Fibroblast of lung (primary cell): ENCODE measurements at regions not wholly inside any gene's neighbourhood (a gene's known extent, or its start where the extent isn't known, plus 50 kb on each side); places are given as distances from the start of the nearest gene placed in this dataset.

Experiments used
- DNase-seq, 2 donors: peaks; one replicate each; pipeline versions ENCODE4 v3.0.0 to v3.0.0-alpha.2; 2010; ENCODE audit warnings: low read depth in 2 of 2
- H2AFZ ChIP-seq: 2 replicates; pipeline ENCODE4 v1.5.1; 2012; ENCODE audit warnings: low read length, control low read depth, inconsistent platforms
- H3K27ac ChIP-seq: 2 replicates; pipeline ENCODE4 v1.5.1; 2011; ENCODE audit warnings: low read length, control low read depth; ENCODE audit not compliant: insufficient read depth
- H3K27me3 ChIP-seq: 2 replicates; pipeline ENCODE4 v1.5.1; 2011; ENCODE audit warnings: mild to moderate bottlenecking, low read length; ENCODE audit not compliant: control insufficient read depth, insufficient read depth
- H3K36me3 ChIP-seq: 2 replicates; pipeline ENCODE4 v1.5.1; 2011; ENCODE audit warnings: low read length; ENCODE audit not compliant: control insufficient read depth, insufficient read depth
- H3K4me1 ChIP-seq: 2 replicates; pipeline ENCODE4 v1.5.1; 2011; ENCODE audit warnings: low read length; ENCODE audit not compliant: control insufficient read depth, insufficient read depth; ENCODE audit errors: extremely low read depth
- H3K4me2 ChIP-seq: 2 replicates; pipeline ENCODE4 v1.5.1; 2011; ENCODE audit warnings: low read length, control low read depth; ENCODE audit not compliant: insufficient read depth; ENCODE audit errors: extremely low read depth
- H3K4me3 ChIP-seq, 4 experiments: fragments of 200-600 bp in 1 of 4; sonication (generic) in 1 of 4; replicated peaks in 1 of 4; 2 replicates each; pipeline ENCODE4 v1.5.1; 2011 to 2016; ENCODE audit warnings: low read length in 4 of 4, low read depth in 3 of 4, mild to moderate bottlenecking in 3 of 4, control low read depth in 2 of 4, inconsistent platforms in 1 of 4, mixed read lengths in 1 of 4; ENCODE audit not compliant: insufficient read depth in 1 of 4; ENCODE audit errors: control extremely low read depth in 1 of 4
- H3K79me2 ChIP-seq: 2 replicates; pipeline ENCODE4 v1.5.1; 2012; ENCODE audit warnings: mild to moderate bottlenecking, low read length, inconsistent platforms; ENCODE audit not compliant: control insufficient read depth, insufficient read depth
- H3K9ac ChIP-seq: 2 replicates; pipeline ENCODE4 v1.5.1; 2011; ENCODE audit warnings: mild to moderate bottlenecking, low read length, control low read depth; ENCODE audit not compliant: insufficient read depth
- H3K9me3 ChIP-seq: 2 replicates; pipeline ENCODE4 v1.5.1; 2012; ENCODE audit warnings: low read depth, low read length; ENCODE audit not compliant: control insufficient read depth, insufficient read depth
- H4K20me1 ChIP-seq: 2 replicates; pipeline ENCODE4 v1.5.1; 2011; ENCODE audit warnings: low read length; ENCODE audit not compliant: control insufficient read depth, insufficient read depth; ENCODE audit errors: extremely low read depth
- EZH2 ChIP-seq: IDR thresholded peaks from 2 replicates; pipeline ENCODE4 v1.5.1; 2012; ENCODE audit warnings: low read length, control low read depth, mild to moderate bottlenecking; ENCODE audit errors: missing control alignments
- TF ChIP-seq, protein P1 (sequence below), 2 donors: IDR thresholded peaks in 1 of 2; conservative IDR thresholded peaks in 1 of 2; 1 replicate in 1 of 2; 2 replicates in 1 of 2; pipeline ENCODE4 v1.5.1; 2011 to 2012; ENCODE audit warnings: low read length in 2 of 2, control low read depth in 1 of 2, inconsistent platforms in 1 of 2, low read depth in 1 of 2, mild to moderate bottlenecking in 1 of 2

DNA sequence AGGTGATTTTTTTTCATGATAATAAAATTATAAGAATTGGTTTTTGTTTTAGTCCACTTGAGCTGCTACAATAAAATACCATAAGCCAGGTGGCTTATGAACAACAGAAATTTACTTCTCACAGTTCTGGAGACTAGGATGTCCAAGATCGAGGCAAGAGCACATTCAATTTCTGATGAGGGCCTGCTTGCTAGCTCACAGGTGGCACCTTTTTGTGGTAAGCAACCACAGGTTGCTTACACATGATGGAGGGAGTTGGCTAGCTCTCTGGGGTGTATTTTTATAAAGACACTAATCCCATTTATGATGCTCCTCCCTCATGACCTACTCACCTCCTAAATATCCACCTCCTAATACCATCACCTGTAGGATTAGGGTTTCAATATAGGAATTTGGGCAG, 1248.5 kb upstream of the TENM3 start:
- no peak for TF ChIP-seq EZH2
- TF ChIP-seq, protein P1, sequence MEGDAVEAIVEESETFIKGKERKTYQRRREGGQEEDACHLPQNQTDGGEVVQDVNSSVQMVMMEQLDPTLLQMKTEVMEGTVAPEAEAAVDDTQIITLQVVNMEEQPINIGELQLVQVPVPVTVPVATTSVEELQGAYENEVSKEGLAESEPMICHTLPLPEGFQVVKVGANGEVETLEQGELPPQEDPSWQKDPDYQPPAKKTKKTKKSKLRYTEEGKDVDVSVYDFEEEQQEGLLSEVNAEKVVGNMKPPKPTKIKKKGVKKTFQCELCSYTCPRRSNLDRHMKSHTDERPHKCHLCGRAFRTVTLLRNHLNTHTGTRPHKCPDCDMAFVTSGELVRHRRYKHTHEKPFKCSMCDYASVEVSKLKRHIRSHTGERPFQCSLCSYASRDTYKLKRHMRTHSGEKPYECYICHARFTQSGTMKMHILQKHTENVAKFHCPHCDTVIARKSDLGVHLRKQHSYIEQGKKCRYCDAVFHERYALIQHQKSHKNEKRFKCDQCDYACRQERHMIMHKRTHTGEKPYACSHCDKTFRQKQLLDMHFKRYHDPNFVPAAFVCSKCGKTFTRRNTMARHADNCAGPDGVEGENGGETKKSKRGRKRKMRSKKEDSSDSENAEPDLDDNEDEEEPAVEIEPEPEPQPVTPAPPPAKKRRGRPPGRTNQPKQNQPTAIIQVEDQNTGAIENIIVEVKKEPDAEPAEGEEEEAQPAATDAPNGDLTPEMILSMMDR (conservative IDR thresholded peaks at IDR 0.05 in 1 of 2, IDR thresholded peaks at IDR 0.05 in 1 of 2; ENCODE audit: low read depth in 1 of 2, low read length in 2 of 2) = no peak
- Histone ChIP-seq H2AFZ (no peak overlapping the region), H4K20me1 (no peaks in the 10 kb centered on the region), H3K27ac (no peak overlapping the region), H3K27me3 (no peaks in the 10 kb centered on the region), H3K9me3 (no peaks in the 10 kb centered on the region), H3K4me2 (no peak overlapping the region), H3K9ac (no peak overlapping the region), H3K36me3 (no peaks in the 10 kb centered on the region), H3K4me1 (no peaks in the 10 kb centered on the region), H3K79me2 (no peaks in the 10 kb centered on the region), H3K4me3 (no peak overlapping the region)
- DNase-seq = no peak

DNA sequence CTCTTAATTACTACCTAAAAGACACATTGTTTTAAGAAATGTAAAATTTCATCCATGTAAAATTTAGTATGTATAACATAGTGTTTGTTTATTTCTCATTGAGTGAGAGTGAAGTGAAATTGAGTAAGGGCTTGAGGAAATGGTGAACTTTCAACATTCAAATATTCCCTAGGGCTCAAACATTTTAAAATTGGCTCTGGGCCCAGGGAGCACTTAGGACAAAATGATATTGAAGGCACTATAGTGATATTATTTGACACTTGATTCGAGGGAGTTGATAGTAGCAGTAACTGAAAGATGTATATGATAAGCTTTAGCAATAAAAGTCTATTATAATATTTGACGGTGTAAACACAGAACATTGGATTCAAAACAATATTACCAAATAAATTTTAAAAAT, 1244.0 kb upstream of the TENM3 start:
- no peak overlapping the region for H3K27ac ChIP-seq
- H3K4me1 ChIP-seq = no peaks in the 10 kb centered on the region
- no peaks in the 10 kb centered on the region for H3K27me3 ChIP-seq
- no peak overlapping the region for H3K4me2 ChIP-seq
- no peak overlapping the region for H3K9ac ChIP-seq
- H3K4me3 ChIP-seq = no peak overlapping the region
- H3K36me3 ChIP-seq = no peaks in the 10 kb centered on the region
- peak in 1 of 2 donors; percentile 46 for DNase-seq
- no peak overlapping the region for H2AFZ ChIP-seq
- TF ChIP-seq, protein P1 (conservative IDR thresholded peaks at IDR 0.05 in 1 of 2, IDR thresholded peaks at IDR 0.05 in 1 of 2; ENCODE audit: low read depth in 1 of 2, low read length in 2 of 2) = no peak
- no peak for TF ChIP-seq EZH2
- H3K79me2 ChIP-seq = no peaks in the 10 kb centered on the region
- no peaks in the 10 kb centered on the region for H4K20me1 ChIP-seq
- no peaks in the 10 kb centered on the region for H3K9me3 ChIP-seq

DNA sequence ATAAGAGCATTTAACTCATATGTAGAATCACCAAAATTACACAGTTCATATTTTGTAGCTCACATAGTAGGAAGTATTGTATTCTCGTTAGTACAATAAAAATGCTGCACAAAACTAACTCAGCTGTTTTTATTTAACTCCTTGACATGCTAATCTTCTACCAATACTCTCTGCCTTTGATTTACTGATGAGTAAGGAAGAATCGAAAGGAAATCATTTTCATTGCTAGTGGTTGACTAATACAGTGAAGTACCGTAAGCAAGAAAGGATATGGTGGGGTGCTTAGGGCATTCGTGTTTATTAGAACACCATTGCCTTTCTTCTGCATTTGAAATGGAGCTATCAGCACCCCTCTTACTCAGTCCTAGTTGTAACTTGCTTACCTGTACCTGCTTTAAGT, 1239.1 kb upstream of the TENM3 start:
- Histone ChIP-seq H3K36me3 (no peaks in the 10 kb centered on the region), H3K4me2 (no peak overlapping the region), H3K9ac (no peak overlapping the region), H3K79me2 (no peaks in the 10 kb centered on the region), H2AFZ (no peak overlapping the region), H3K4me1 (no peaks in the 10 kb centered on the region), H3K4me3 (no peak overlapping the region), H3K27ac (no peak overlapping the region), H3K9me3 (no peaks in the 10 kb centered on the region), H4K20me1 (no peaks in the 10 kb centered on the region), H3K27me3 (no peaks in the 10 kb centered on the region)
- TF ChIP-seq EZH2 = no peak
- TF ChIP-seq, protein P1 (conservative IDR thresholded peaks at IDR 0.05 in 1 of 2, IDR thresholded peaks at IDR 0.05 in 1 of 2; ENCODE audit: low read depth in 1 of 2, low read length in 2 of 2) = no peak
- peak in 1 of 2 donors; percentile 36 for DNase-seq
